Astrocyte (in vitro differentiated cells and primary cell): ENCODE measurements at regions not wholly inside any gene's neighbourhood (a gene's known extent, or its start where the extent isn't known, plus 50 kb on each side); places are given as distances from the start of the nearest gene placed in this dataset.

ENCODE experiments used
- DNase-seq: peaks from one replicate; pipeline ENCODE4 v3.0.0-alpha.2; 2010; ENCODE audit warnings: low read depth
- FAIRE-seq: peaks from 2 replicates; lab custom pipeline; 2011; peaks lifted over from hg19 to GRCh38; lab: Jason Lieb, UNC
- H2AFZ ChIP-seq: 2 replicates; pipeline ENCODE4 v1.6.0; 2012; ENCODE audit warnings: low read depth, low read length, inconsistent platforms
- H3K27ac ChIP-seq: 2 replicates; pipeline ENCODE4 v1.5.1; 2011; ENCODE audit warnings: low read depth, low read length, inconsistent platforms
- H3K27me3 ChIP-seq: 2 replicates; pipeline ENCODE4 v1.6.0; 2011; ENCODE audit warnings: low read length, inconsistent platforms; ENCODE audit not compliant: insufficient read depth
- H3K36me3 ChIP-seq: 2 replicates; pipeline ENCODE4 v1.5.1; 2011; ENCODE audit warnings: low read length, inconsistent platforms; ENCODE audit not compliant: insufficient read depth
- H3K4me1 ChIP-seq: 2 replicates; pipeline ENCODE4 v1.5.1; 2011; ENCODE audit warnings: low read length, inconsistent platforms; ENCODE audit not compliant: insufficient read depth
- H3K4me2 ChIP-seq: 2 replicates; pipeline ENCODE4 v1.6.0; 2012; ENCODE audit warnings: low read length, inconsistent platforms
- H3K4me3 ChIP-seq: 2 replicates; pipeline ENCODE4 v1.5.1; 2011; ENCODE audit warnings: low read depth, mild to moderate bottlenecking, low read length, inconsistent platforms; ENCODE audit not compliant: insufficient read depth
- H3K79me2 ChIP-seq: 2 replicates; pipeline ENCODE4 v1.6.0; 2012; ENCODE audit warnings: mild to moderate bottlenecking, low read length, inconsistent platforms; ENCODE audit not compliant: insufficient read depth
- H3K9ac ChIP-seq: 2 replicates; pipeline ENCODE4 v1.6.0; 2012; ENCODE audit warnings: mild to moderate bottlenecking, low read length, inconsistent platforms
- H3K9me3 ChIP-seq: 2 replicates; pipeline ENCODE4 v1.5.1; 2012; ENCODE audit warnings: low read depth, mild to moderate bottlenecking, low read length, inconsistent platforms; ENCODE audit not compliant: insufficient read depth
- H4K20me1 ChIP-seq: 2 replicates; pipeline ENCODE4 v1.6.0; 2012; ENCODE audit warnings: low read length, inconsistent platforms; ENCODE audit not compliant: insufficient read depth
- H3K27ac Mint-ChIP-seq: one replicate; pipeline ENCODE4 v1.8.0; 2021; ENCODE audit warnings: mild to moderate bottlenecking, mixed read lengths; ENCODE audit not compliant: unreplicated experiment
- H3K27me3 Mint-ChIP-seq: one replicate; pipeline ENCODE4 v1.8.0; 2021; ENCODE audit warnings: low read depth, mixed read lengths; ENCODE audit not compliant: unreplicated experiment
- H3K36me3 Mint-ChIP-seq: one replicate; pipeline ENCODE4 v1.8.0; 2021; ENCODE audit warnings: low read depth, mixed read lengths; ENCODE audit not compliant: unreplicated experiment
- H3K4me1 Mint-ChIP-seq: one replicate; pipeline ENCODE4 v1.8.0; 2021; ENCODE audit warnings: low read depth, mixed read lengths; ENCODE audit not compliant: unreplicated experiment
- H3K4me3 Mint-ChIP-seq: one replicate; pipeline ENCODE4 v1.8.0; 2021; ENCODE audit warnings: mild to moderate bottlenecking, moderate library complexity, mixed read lengths; ENCODE audit not compliant: unreplicated experiment
- H3K9me3 Mint-ChIP-seq: one replicate; pipeline ENCODE4 v1.8.0; 2021; ENCODE audit warnings: mild to moderate bottlenecking, mixed read lengths; ENCODE audit not compliant: unreplicated experiment
- EZH2 ChIP-seq: IDR thresholded peaks from 2 replicates; pipeline ENCODE4 v1.6.1; 2012; ENCODE audit warnings: mild to moderate bottlenecking, low read length, inconsistent platforms; ENCODE audit not compliant: insufficient read depth
- TF ChIP-seq, protein P1 (sequence below): IDR thresholded peaks from 2 replicates; pipeline ENCODE4 v1.5.1; 2011; ENCODE audit warnings: low read depth, mild to moderate bottlenecking, inconsistent platforms, low read length, moderate library complexity; ENCODE audit not compliant: insufficient read depth

DNA sequence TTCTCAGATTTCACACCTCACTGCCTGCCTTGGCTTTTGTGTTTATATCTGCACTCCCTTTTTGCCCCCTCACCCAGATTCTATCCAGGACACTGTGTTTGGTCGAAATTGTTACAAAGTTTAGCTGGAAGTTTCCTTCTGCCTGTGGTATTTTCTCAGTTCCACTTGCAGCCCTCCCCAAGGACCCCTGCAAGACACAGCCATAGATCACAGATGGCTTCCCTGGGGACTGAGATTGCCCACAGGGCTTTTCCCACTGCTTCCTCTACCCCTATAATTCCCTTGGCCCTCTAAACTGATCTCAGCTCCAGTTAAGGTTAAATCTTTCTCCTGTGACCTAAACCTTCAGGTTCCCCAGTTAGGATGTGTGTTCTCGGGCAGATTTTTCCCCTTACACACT is 146.1 kb upstream of the C11orf87 start:
- H3K36me3 ChIP-seq = no peaks in the 10 kb centered on the region
- TF ChIP-seq EZH2 = no peak
- TF ChIP-seq, protein P1, sequence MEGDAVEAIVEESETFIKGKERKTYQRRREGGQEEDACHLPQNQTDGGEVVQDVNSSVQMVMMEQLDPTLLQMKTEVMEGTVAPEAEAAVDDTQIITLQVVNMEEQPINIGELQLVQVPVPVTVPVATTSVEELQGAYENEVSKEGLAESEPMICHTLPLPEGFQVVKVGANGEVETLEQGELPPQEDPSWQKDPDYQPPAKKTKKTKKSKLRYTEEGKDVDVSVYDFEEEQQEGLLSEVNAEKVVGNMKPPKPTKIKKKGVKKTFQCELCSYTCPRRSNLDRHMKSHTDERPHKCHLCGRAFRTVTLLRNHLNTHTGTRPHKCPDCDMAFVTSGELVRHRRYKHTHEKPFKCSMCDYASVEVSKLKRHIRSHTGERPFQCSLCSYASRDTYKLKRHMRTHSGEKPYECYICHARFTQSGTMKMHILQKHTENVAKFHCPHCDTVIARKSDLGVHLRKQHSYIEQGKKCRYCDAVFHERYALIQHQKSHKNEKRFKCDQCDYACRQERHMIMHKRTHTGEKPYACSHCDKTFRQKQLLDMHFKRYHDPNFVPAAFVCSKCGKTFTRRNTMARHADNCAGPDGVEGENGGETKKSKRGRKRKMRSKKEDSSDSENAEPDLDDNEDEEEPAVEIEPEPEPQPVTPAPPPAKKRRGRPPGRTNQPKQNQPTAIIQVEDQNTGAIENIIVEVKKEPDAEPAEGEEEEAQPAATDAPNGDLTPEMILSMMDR = no peak
- H3K4me3 ChIP-seq = no peak overlapping the region
- H3K9ac ChIP-seq = no peak overlapping the region
- H2AFZ ChIP-seq = no peak overlapping the region
- no peaks in the 10 kb centered on the region for H3K9me3 ChIP-seq
- H3K4me2 ChIP-seq = no peak overlapping the region
- no peaks in the 10 kb centered on the region for H4K20me1 ChIP-seq
- H3K27ac ChIP-seq = no peak overlapping the region
- H3K27me3 Mint-ChIP-seq = no peaks in the 10 kb centered on the region
- H3K79me2 ChIP-seq = no peaks in the 10 kb centered on the region
- H3K4me1 ChIP-seq = no peaks in the 10 kb centered on the region
- FAIRE-seq (no peak), DNase-seq (no peak)
- H3K9me3 Mint-ChIP-seq = peaks cover 3% of the 10 kb centered on the region
- H3K4me3 Mint-ChIP-seq = no peak overlapping the region
- no peaks in the 10 kb centered on the region for H3K27me3 ChIP-seq
- H3K27ac Mint-ChIP-seq = no peak overlapping the region
- H3K36me3 Mint-ChIP-seq = no peaks in the 10 kb centered on the region
- no peaks in the 10 kb centered on the region for H3K4me1 Mint-ChIP-seq

- Histone ChIP-seq H3K27me3 (no peaks in the 10 kb centered on the region), H3K9ac (no peak overlapping the region), H3K4me1 (no peaks in the 10 kb centered on the region), H2AFZ (no peak overlapping the region), H3K9me3 (no peaks in the 10 kb centered on the region), H4K20me1 (no peaks in the 10 kb centered on the region), H3K27ac (no peak overlapping the region), H3K4me2 (no peak overlapping the region), H3K4me3 (no peak overlapping the region), H3K36me3 (no peaks in the 10 kb centered on the region), H3K79me2 (no peaks in the 10 kb centered on the region)
- Mint-ChIP-seq H3K4me1 (no peaks in the 10 kb centered on the region), H3K9me3 (peaks cover 4% of the 10 kb centered on the region), H3K27ac (no peak overlapping the region), H3K36me3 (no peaks in the 10 kb centered on the region), H3K4me3 (no peak overlapping the region), H3K27me3 (no peaks in the 10 kb centered on the region)
- FAIRE-seq (no peak), DNase-seq (no peak)
- TF ChIP-seq, protein P1 = no peak
- no peak for TF ChIP-seq EZH2
Observed at GRCh38 chr11:109285465-109285864, 136.5 kb upstream of the C11orf87 start.

DNA sequence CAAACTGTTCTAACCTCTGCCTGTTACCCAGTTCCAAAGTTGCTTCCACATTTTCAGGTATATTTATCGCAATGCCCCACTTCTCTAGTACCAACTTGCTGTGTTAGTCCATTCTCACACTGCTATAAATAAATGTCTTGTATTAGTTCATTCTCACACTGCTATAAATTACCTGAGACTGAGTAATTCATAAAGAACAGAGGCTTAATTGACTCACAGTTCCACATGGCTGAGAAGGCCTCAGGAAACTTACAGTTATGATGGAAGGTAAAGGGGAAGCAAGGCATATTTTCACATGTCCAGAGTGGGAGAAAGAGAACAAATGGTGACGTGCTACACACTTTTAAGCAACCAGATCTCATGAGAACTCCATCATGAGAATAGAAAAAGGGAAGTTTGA is 130.4 kb upstream of the C11orf87 start:
- no peak overlapping the region for H3K4me2 ChIP-seq
- no peak overlapping the region for H3K9ac ChIP-seq
- no peak overlapping the region for H3K27ac ChIP-seq
- no peaks in the 10 kb centered on the region for H3K27me3 ChIP-seq
- no peaks in the 10 kb centered on the region for H3K4me1 ChIP-seq
- H4K20me1 ChIP-seq = no peaks in the 10 kb centered on the region
- Mint-ChIP-seq H3K27ac (no peak overlapping the region), H3K4me1 (no peaks in the 10 kb centered on the region), H3K36me3 (no peaks in the 10 kb centered on the region), H3K27me3 (no peaks in the 10 kb centered on the region), H3K9me3 (peaks cover 2% of the 10 kb centered on the region), H3K4me3 (no peak overlapping the region)
- no peaks in the 10 kb centered on the region for H3K79me2 ChIP-seq
- no peaks in the 10 kb centered on the region for H3K9me3 ChIP-seq
- no peak overlapping the region for H3K4me3 ChIP-seq
- H2AFZ ChIP-seq = no peak overlapping the region
- no peak for TF ChIP-seq EZH2
- TF ChIP-seq, protein P1 = no peak
- no peak for DNase-seq
- no peak for FAIRE-seq
- no peaks in the 10 kb centered on the region for H3K36me3 ChIP-seq
